H1 (cell line): ENCODE measurements at regions not wholly inside any gene's neighbourhood (a gene's known extent, or its start where the extent isn't known, plus 50 kb on each side); places are given as distances from the start of the nearest gene placed in this dataset.

Source experiments
- CTCF ChIA-PET: fragments of 300-600 bp; sonication (Branson Sonifier 250); formaldehyde crosslinking; loops from one replicate; lab custom pipeline; 2021; ENCODE audit not compliant: partially characterized antibody; lab: Charles Lee
- POLR2A ChIA-PET: fragments of 300-600 bp; sonication (Branson Sonifier 250); formaldehyde crosslinking; loops from one replicate; lab custom pipeline; 2021; ENCODE audit warnings: inconsistent platforms; ENCODE audit not compliant: partially characterized antibody; lab: Charles Lee
- DNase-seq, 2 experiments: peaks; one replicate each; pipeline versions ENCODE4 v3.0.0 to v3.0.0-alpha.2; 2010 to 2022; ENCODE audit warnings: low spot score in 2 of 2, low read depth in 1 of 2, mixed read lengths in 1 of 2
- FAIRE-seq: peaks from 2 replicates; lab custom pipeline; 2011; peaks lifted over from hg19 to GRCh38; lab: Jason Lieb, UNC
- H2AFZ ChIP-seq: 2 replicates; pipeline ENCODE4 v1.8.1; 2012; ENCODE audit warnings: low read length, inconsistent platforms
- H2AK5ac ChIP-seq: 2 replicates; pipeline ENCODE4 v1.6.1; 2013; ENCODE audit warnings: low read depth, low read length
- H2BK120ac ChIP-seq: replicated peaks from 2 replicates; pipeline ENCODE3; 2013; ENCODE audit warnings: low read depth, low read length, inconsistent platforms
- H2BK12ac ChIP-seq: 2 replicates; pipeline ENCODE4 v1.6.1; 2013; ENCODE audit warnings: low read depth, low read length
- H2BK15ac ChIP-seq: 2 replicates; pipeline ENCODE4 v1.6.1; 2013; ENCODE audit warnings: low read length
- H2BK20ac ChIP-seq: 2 replicates; pipeline ENCODE4 v1.6.1; 2013; ENCODE audit warnings: low read length
- H2BK5ac ChIP-seq: 2 replicates; pipeline ENCODE4 v1.6.1; 2013; ENCODE audit warnings: low read depth, low read length
- H3K14ac ChIP-seq: 2 replicates; pipeline ENCODE4 v1.6.1; 2013; ENCODE audit warnings: inconsistent platforms; ENCODE audit not compliant: insufficient read length
- H3K18ac ChIP-seq: 2 replicates; pipeline ENCODE4 v1.6.1; 2013; ENCODE audit warnings: low read length; ENCODE audit errors: extremely low read depth
- H3K23ac ChIP-seq: 2 replicates; pipeline ENCODE4 v1.6.1; 2013; ENCODE audit warnings: inconsistent platforms; ENCODE audit not compliant: insufficient read length
- H3K23me2 ChIP-seq: 2 replicates; pipeline ENCODE4 v1.6.1; 2013; ENCODE audit warnings: low read depth, low read length
- H3K27ac ChIP-seq: 2 replicates; pipeline ENCODE4 v1.6.1; 2011; ENCODE audit warnings: low read depth, low read length, inconsistent platforms
- H3K27me3 ChIP-seq, 4 experiments: replicated peaks in 1 of 4; 1 replicate in 1 of 4; 2 replicates in 3 of 4; pipeline versions ENCODE4 v1.6.1 to v1.8.1; 2011 to 2013; ENCODE audit warnings: low read length in 3 of 4, mild to moderate bottlenecking in 3 of 4, inconsistent platforms in 2 of 4, mixed read lengths in 2 of 4, moderate library complexity in 1 of 4; ENCODE audit not compliant: control insufficient read depth in 3 of 4, insufficient read depth in 3 of 4; ENCODE audit errors: extremely low read depth in 1 of 4
- H3K36me3 ChIP-seq, 4 experiments: 2 replicates each; pipeline versions ENCODE4 v1.6.1 to v1.8.1; 2011 to 2013; ENCODE audit warnings: mild to moderate bottlenecking in 4 of 4, low read length in 3 of 4, moderate library complexity in 2 of 4, control low read depth in 1 of 4, inconsistent platforms in 1 of 4; ENCODE audit not compliant: insufficient read depth in 4 of 4, control insufficient read depth in 2 of 4
- H3K4ac ChIP-seq: replicated peaks from 2 replicates; pipeline ENCODE3; 2013; ENCODE audit warnings: low read length, low read depth, mixed read lengths, inconsistent platforms; ENCODE audit not compliant: insufficient read length
- H3K4me1 ChIP-seq, 4 experiments: replicated peaks in 1 of 4; 1 replicate in 1 of 4; 2 replicates in 3 of 4; pipeline versions ENCODE4 v1.6.1 to v1.8.1; 2011 to 2013; ENCODE audit warnings: low read length in 3 of 4, inconsistent platforms in 2 of 4, mixed read lengths in 1 of 4; ENCODE audit not compliant: insufficient read depth in 4 of 4, control insufficient read depth in 3 of 4
- H3K4me2 ChIP-seq, 2 experiments: 2 replicates each; pipeline versions ENCODE4 v1.6.1 to v1.8.1; 2011 to 2013; ENCODE audit warnings: low read depth in 2 of 2, low read length in 2 of 2, control low read depth in 1 of 2, inconsistent platforms in 1 of 2, mild to moderate bottlenecking in 1 of 2; ENCODE audit not compliant: insufficient read depth in 1 of 2
- H3K4me3 ChIP-seq, 4 experiments: fragments of 200-600, 300-600 bp in 1 of 4; sonication (generic), shearing (Covaris generic), sonication (Bioruptor Twin) in 1 of 4; 2 replicates each; pipeline versions ENCODE4 v1.5.1 to v1.8.1; 2011 to 2016; ENCODE audit warnings: low read length in 4 of 4, low read depth in 3 of 4, control low read depth in 2 of 4, inconsistent platforms in 2 of 4, mild to moderate bottlenecking in 2 of 4, mixed read lengths in 1 of 4, moderate library complexity in 1 of 4; ENCODE audit not compliant: insufficient read depth in 2 of 4; ENCODE audit errors: extremely low read depth in 1 of 4
- H3K56ac ChIP-seq: replicated peaks from 2 replicates; pipeline ENCODE3; 2013; ENCODE audit warnings: low read depth, mild to moderate bottlenecking, mixed read lengths, low read length, inconsistent platforms; ENCODE audit not compliant: insufficient read length
- H3K79me1 ChIP-seq: 2 replicates; pipeline ENCODE4 v1.6.1; 2013; ENCODE audit warnings: low read depth, low read length, control low read depth
- H3K79me2 ChIP-seq, 2 experiments: 2 replicates each; pipeline versions ENCODE4 v1.6.1 to v1.8.1; 2012 to 2013; ENCODE audit warnings: low read length in 2 of 2, mild to moderate bottlenecking in 2 of 2, inconsistent platforms in 1 of 2; ENCODE audit not compliant: insufficient read depth in 2 of 2, control insufficient read depth in 1 of 2
- H3K9ac ChIP-seq, 4 experiments: replicated peaks in 1 of 4; 1 replicate in 1 of 4; 2 replicates in 3 of 4; pipeline versions ENCODE4 v1.6.1 to v1.8.1; 2011 to 2013; ENCODE audit warnings: low read depth in 3 of 4, low read length in 3 of 4, control low read depth in 2 of 4, mild to moderate bottlenecking in 2 of 4, moderate library complexity in 2 of 4, inconsistent platforms in 1 of 4; ENCODE audit errors: extremely low read depth in 1 of 4
- H3K9me3 ChIP-seq, 2 experiments: 2 replicates each; pipeline versions ENCODE4 v1.6.1 to v1.8.1; 2012 to 2013; ENCODE audit warnings: mild to moderate bottlenecking in 2 of 2, moderate library complexity in 2 of 2, control low read depth in 1 of 2, inconsistent platforms in 1 of 2, low read depth in 1 of 2, low read length in 1 of 2, mixed read lengths in 1 of 2; ENCODE audit not compliant: insufficient read depth in 2 of 2
- H4K20me1 ChIP-seq, 2 experiments: replicated peaks in 1 of 2; 2 replicates each; pipeline versions ENCODE3 to v1.8.1; 2011 to 2013; ENCODE audit warnings: inconsistent platforms in 2 of 2, low read length in 2 of 2, mild to moderate bottlenecking in 1 of 2; ENCODE audit not compliant: insufficient read depth in 2 of 2, control insufficient read depth in 1 of 2
- H4K5ac ChIP-seq: 2 replicates; pipeline ENCODE4 v1.6.1; 2013; ENCODE audit warnings: low read length, low read depth, mixed read lengths, inconsistent platforms; ENCODE audit not compliant: insufficient read length
- H4K8ac ChIP-seq: 2 replicates; pipeline ENCODE4 v1.8.0; 2013; ENCODE audit warnings: mild to moderate bottlenecking, moderate library complexity, low read length, inconsistent platforms; ENCODE audit not compliant: insufficient read depth; ENCODE audit errors: extremely low read depth
- H4K91ac ChIP-seq: replicated peaks from 2 replicates; pipeline ENCODE3; 2013; ENCODE audit warnings: low read length, mixed read lengths, inconsistent platforms; ENCODE audit not compliant: insufficient read length
- BRCA1 ChIP-seq: IDR thresholded peaks from 2 replicates; pipeline ENCODE4 v1.6.1; 2012; ENCODE audit warnings: low read depth, low read length, improper control_type of control experiment
- WGBS, 2 experiments: shearing (Covaris generic) in 1 of 2; methylation state at CpG; one replicate each; pipeline versions ENCODE4 v1.1.6 to v1.1.7; 2013 to 2015; ENCODE audit warnings: low lambda C conversion rate in 2 of 2, mixed read lengths in 2 of 2, inconsistent platforms in 1 of 2, low coverage in 1 of 2, missing lambda C conversion rate in 1 of 2; ENCODE audit not compliant: insufficient replicate concordance in 2 of 2, insufficient coverage in 1 of 2, insufficient read length in 1 of 2; ENCODE audit errors: extremely low coverage in 1 of 2, missing lambda C conversion rate in 1 of 2; 5-methylcytosine and 5-hydroxymethylcytosine counted together

GRCh38 chr14:104448321-104448720, 131.2 kb upstream of the C14orf180 start:
- Histone ChIP-seq H2BK20ac (no peak overlapping the region), H3K9me3 (peaks cover 0 to 4% of the 10 kb centered on the region in 2 experiments; a peak in 1 of 4 replicates), H3K36me3 (no peaks in the 10 kb centered on the region), H3K23me2 (peaks cover 6% of the 10 kb centered on the region; the same call in 1 of the 2 replicates), H3K27ac (no peak overlapping the region), H4K91ac (no peak overlapping the region), H4K8ac (no peak overlapping the region), H3K79me1 (no peaks in the 10 kb centered on the region), H4K20me1 (peaks cover 0 to 3% of the 10 kb centered on the region in 2 experiments), H2AK5ac (no peak overlapping the region), H4K5ac (no peak overlapping the region), H3K18ac (no peak overlapping the region), H2BK12ac (no peak overlapping the region), H3K27me3 (no peaks in the 10 kb centered on the region; a peak in 1 of 7 replicates), H3K4me1 (peaks cover 0 to 8% (median 5%) of the 10 kb centered on the region in 4 experiments; a peak in 6 of 7 replicates), H3K4me2 (no peak overlapping the region), H2BK5ac (no peak overlapping the region), H3K23ac (no peak overlapping the region), H3K56ac (no peak overlapping the region), H3K79me2 (no peaks in the 10 kb centered on the region), H2BK15ac (no peak overlapping the region), H3K4me3 (no peak overlapping the region), H2BK120ac (no peak overlapping the region), H3K4ac (no peak overlapping the region), H3K9ac (no peak overlapping the region), H3K14ac (no peak overlapping the region), H2AFZ (no peak overlapping the region)
- ChIA-PET CTCF (interaction anchor here (0.8 to 1.6 kb wide), 3 partner anchors 10 to 61 kb away, joined by 3 to 8 read pairs (median 3); no protein-coding TSS in a partner anchor), POLR2A (no interaction called here)
- DNase-seq (no peak), FAIRE-seq (no peak)
- TF ChIP-seq BRCA1: no peak
- WGBS, 2 experiments: 88% methylated on average over 2 of the region's 2 CpGs; no CpG with 5 or more reads in 1 of the 2 experiments
